ENCODE measurements at regions not wholly inside any gene's neighbourhood (a gene's known extent, or its start where the extent isn't known, plus 50 kb on each side); places are given as distances from the start of the nearest gene placed in this dataset.
A peak's percentile ranks its signal among the peaks of the same experiment; 100 is the strongest.
"Not testable (repeated sequence)": the region's sequence is repeated elsewhere in the genome, so short reads cannot be mapped to it uniquely, and the experiment has no call there.

DNA sequence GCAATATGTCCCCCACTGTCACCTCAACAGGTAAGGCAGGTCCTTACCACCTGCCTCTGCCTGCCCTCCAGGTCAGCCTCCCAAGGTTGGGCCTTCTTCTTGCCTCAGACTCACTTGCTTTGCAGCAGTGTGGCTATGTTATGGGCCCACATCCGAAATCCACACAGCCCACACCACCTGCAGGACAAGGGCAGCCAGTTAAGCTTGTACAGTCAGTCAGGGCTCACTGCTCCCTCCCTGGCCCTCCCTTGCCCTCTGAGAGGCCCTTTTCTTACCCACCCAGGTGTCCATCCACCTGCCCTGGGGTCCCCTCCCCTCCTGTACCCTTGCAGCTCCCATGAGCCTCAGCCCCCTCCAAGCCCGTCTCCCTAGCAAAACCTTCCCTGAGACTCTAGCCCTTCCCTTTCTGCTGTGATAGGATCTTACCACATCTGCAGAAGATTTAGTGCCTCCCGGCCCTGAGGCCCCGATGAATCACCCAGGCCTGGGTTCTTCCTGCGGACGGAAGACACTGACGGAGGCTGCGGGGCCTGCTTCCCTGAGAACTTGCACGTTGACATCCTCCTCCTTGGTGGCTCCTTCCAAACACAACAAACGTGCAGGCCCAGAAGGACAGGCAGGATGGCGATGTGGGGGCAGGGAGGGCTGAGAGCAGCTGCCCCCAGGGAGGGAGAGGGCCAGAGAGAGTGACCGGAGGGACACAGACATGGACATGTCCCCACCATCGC lies 5466.2 kb upstream of the TPTE start:
- H3K9ac ChIP-seq; H3K9me3 ChIP-seq (replicated peaks in 1 of 11); H3K4me3 ChIP-seq; H4K20me1 ChIP-seq; H3K27ac ChIP-seq; H3K4me1 ChIP-seq; H3K4me2 ChIP-seq; H3K36me3 ChIP-seq; H3K27me3 ChIP-seq: not testable (repeated sequence)

GRCh38 chr21:5055996-5056962 lies 5465.1 kb upstream of the TPTE start:
- H3K9ac ChIP-seq; H3K4me3 ChIP-seq; H3K4me2 ChIP-seq; H3K9me3 ChIP-seq (replicated peaks in 1 of 11); H3K27ac ChIP-seq; H3K27me3 ChIP-seq; H3K4me1 ChIP-seq; H3K36me3 ChIP-seq; H4K20me1 ChIP-seq: not testable (repeated sequence)

DNA sequence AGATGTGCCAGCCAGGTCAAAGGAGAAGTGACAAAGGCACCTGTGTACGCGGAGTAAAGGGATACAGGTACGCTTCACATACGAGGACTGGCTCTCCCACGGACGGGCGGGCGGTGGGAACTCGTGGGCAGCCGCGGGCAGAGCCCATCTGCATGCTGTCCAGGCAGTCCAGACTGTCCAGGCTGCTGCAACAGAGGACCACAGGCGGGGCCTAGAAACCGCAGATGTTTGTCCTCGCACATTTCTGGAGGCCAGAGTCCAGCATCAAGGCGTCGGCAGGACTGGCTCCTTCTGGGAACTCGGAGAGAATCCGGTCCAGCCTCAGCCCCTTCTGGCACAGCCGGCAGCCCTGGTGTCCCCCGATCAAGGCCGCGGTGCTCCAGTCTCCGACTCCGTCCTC lies 5464.3 kb upstream of the TPTE start:
- not testable (repeated sequence) for H3K4me3 ChIP-seq; H3K9me3 ChIP-seq (replicated peaks in 1 of 11); H3K4me2 ChIP-seq; H3K9ac ChIP-seq; H3K4me1 ChIP-seq; H3K27ac ChIP-seq; H4K20me1 ChIP-seq; H3K27me3 ChIP-seq; H3K36me3 ChIP-seq

- not testable (repeated sequence) for H3K4me1 ChIP-seq; H3K27ac ChIP-seq; H3K4me2 ChIP-seq; H3K9ac ChIP-seq; H4K20me1 ChIP-seq; H3K9me3 ChIP-seq (replicated peaks in 1 of 11); H3K36me3 ChIP-seq; H3K4me3 ChIP-seq; H3K27me3 ChIP-seq
Observed at GRCh38 chr21:5060364-5061083, 5460.9 kb upstream of the TPTE start.

DNA sequence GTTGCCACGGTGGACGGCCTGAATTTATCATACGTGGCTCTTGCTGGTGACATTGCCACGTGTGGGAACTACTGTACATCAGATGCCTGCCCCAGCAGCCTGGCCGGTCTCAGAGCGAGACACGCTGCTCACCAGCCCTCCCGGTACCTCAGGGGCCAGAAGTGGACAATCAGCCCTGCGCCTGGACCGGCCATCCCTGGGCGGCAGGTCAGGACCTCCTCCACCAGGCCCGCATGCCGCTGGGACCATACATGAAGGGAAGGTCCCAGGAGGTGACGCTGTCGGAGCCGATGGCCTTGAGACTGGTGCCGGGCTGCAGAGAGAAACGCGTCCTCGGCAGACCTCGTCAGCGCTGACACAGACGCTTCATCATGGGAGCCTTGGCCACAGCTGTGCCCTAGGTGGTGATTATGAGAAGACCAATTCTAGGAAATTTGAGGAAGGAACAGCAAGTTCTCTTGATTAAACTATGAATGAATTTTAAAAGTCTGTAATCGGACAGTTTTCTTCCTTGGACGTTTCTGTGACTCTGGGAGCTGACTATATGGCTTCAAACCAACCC lies 5456.7 kb upstream of the TPTE start:
- not testable (repeated sequence) for H3K9ac ChIP-seq; H3K4me3 ChIP-seq; H3K27ac ChIP-seq; H4K20me1 ChIP-seq; H3K36me3 ChIP-seq; H3K9me3 ChIP-seq (replicated peaks in 1 of 11); H3K27me3 ChIP-seq
- Histone ChIP-seq H3K4me1 (peaks cover 8 to 12% (median 10%) of the 10 kb centered on the region in 10 experiments; a peak in 19 of 20 replicates), H3K4me2 (0 out of 22 replicates have a peak overlapping the region, but pooled peaks of 1 of the 11 experiments have one; percentile 37)

DNA sequence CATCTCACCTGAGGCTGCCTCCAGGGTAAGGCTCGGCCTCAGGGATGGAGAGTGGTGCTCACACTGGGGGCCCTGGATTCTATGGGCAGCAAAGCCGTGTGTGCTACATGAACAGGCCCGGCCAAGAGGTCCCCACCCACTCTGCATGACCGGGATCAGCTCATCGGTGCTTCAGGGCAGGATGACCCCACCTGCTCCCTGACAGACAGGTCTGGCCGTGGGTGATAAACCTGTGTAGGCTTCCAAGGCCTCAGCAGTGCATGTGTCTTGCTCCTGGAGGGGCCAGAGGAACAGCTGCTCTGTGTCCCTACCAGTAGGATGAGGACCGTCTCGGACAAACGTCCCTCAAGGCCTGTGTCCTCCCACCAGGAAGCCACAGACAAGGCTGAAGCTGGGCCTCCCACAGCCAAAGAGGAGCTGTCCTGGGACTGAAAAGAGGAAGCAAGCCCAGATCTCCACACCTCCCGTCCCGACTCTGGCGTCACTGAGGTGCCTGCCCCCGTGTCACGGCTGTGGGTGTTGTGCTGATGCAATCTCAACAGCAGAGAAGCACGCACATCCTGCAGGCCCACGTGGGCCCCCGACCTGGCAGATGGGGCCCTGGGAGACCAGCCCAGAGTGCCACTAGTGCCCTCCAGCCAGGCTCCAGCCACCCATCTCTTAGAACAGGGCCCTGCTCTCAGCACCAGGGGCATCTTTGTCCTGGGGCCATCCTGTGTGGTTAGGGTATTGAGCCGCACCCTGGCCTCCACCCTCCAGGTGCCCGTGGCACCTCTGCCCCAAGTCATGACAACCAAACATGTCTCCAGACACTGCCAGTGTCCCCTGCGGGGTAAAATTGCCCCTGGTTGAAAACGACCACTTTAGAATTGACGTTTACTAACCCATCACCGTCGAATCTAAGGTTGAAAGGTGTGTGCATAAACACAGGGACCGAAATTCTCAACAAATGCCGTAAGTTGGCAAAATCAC lies 5455.9 kb upstream of the TPTE start:
- Histone ChIP-seq H3K27ac (peak overlapping the region in 6 of 11 experiments; percentile 25 to 59 (median 32); a peak in 9 of 22 replicates), H3K4me2 (peak overlapping the region; percentile 11 to 61 (median 41); a peak in 16 of 22 replicates), H3K4me1 (peaks cover 8 to 12% (median 10%) of the 10 kb centered on the region in 10 experiments; a peak in 19 of 20 replicates)
- H3K36me3 ChIP-seq; H3K9ac ChIP-seq; H4K20me1 ChIP-seq; H3K4me3 ChIP-seq; H3K27me3 ChIP-seq; H3K9me3 ChIP-seq (replicated peaks in 1 of 11): not testable (repeated sequence)

GRCh38 chr21:5066682-5067251 lies 5454.6 kb upstream of the TPTE start:
- H3K4me1 ChIP-seq: peaks cover 8 to 12% (median 10%) of the 10 kb centered on the region in 10 experiments; a peak in 19 of 20 replicates
- H3K4me2 ChIP-seq: peak overlapping the region in 4 of 11 experiments; percentile 42 to 59 (median 52); a peak in 6 of 22 replicates
- H4K20me1 ChIP-seq; H3K27ac ChIP-seq; H3K9ac ChIP-seq; H3K36me3 ChIP-seq; H3K27me3 ChIP-seq; H3K4me3 ChIP-seq; H3K9me3 ChIP-seq (replicated peaks in 1 of 11): not testable (repeated sequence)

GRCh38 chr21:5067326-5068048 lies 5453.9 kb upstream of the TPTE start:
- not testable (repeated sequence) for H3K9me3 ChIP-seq (replicated peaks in 1 of 11); H3K4me3 ChIP-seq; H3K36me3 ChIP-seq; H3K4me2 ChIP-seq; H3K27ac ChIP-seq; H4K20me1 ChIP-seq; H3K27me3 ChIP-seq; H3K9ac ChIP-seq
- peaks cover 8 to 12% (median 10%) of the 10 kb centered on the region in 10 experiments; a peak in 19 of 20 replicates for H3K4me1 ChIP-seq

GRCh38 chr21:5068649-5069048 lies 5452.7 kb upstream of the TPTE start:
- not testable (repeated sequence) for H3K4me3 ChIP-seq; H3K27me3 ChIP-seq; H4K20me1 ChIP-seq; H3K4me2 ChIP-seq; H3K36me3 ChIP-seq; H3K27ac ChIP-seq; H3K9ac ChIP-seq; H3K9me3 ChIP-seq (replicated peaks in 1 of 11)
- H3K4me1 ChIP-seq: peaks cover 8 to 12% (median 10%) of the 10 kb centered on the region in 10 experiments; a peak in 19 of 20 replicates

GRCh38 chr21:5071180-5071579 lies 5450.2 kb upstream of the TPTE start:
- not testable (repeated sequence) for H3K4me2 ChIP-seq; H3K27ac ChIP-seq; H4K20me1 ChIP-seq; H3K4me1 ChIP-seq; H3K9me3 ChIP-seq (replicated peaks in 1 of 11); H3K36me3 ChIP-seq; H3K27me3 ChIP-seq; H3K4me3 ChIP-seq; H3K9ac ChIP-seq

DNA sequence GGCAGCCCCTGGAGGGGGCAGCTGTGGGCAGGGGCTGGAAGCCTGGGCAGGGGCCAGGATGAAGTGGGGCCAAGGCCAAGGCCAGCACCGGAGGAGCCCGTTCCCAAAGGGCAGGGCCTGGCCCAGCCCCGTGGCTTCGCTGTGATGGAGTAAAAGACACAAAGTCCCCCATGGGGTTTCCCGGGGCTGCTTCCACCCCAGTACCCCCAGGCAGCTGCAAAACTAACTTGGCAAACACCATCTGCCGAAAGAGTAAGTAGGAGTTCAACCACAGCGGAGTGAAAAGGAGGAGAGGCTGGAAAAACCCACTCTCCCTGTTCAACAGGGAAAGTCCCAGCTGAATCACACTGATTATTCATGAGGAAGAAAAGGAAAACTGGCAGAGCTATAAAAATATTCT lies 5444.5 kb upstream of the TPTE start:
- H3K9ac ChIP-seq; H4K20me1 ChIP-seq; H3K9me3 ChIP-seq (replicated peaks in 1 of 11); H3K4me2 ChIP-seq; H3K4me3 ChIP-seq; H3K27ac ChIP-seq; H3K36me3 ChIP-seq; H3K27me3 ChIP-seq; H3K4me1 ChIP-seq: not testable (repeated sequence)

DNA sequence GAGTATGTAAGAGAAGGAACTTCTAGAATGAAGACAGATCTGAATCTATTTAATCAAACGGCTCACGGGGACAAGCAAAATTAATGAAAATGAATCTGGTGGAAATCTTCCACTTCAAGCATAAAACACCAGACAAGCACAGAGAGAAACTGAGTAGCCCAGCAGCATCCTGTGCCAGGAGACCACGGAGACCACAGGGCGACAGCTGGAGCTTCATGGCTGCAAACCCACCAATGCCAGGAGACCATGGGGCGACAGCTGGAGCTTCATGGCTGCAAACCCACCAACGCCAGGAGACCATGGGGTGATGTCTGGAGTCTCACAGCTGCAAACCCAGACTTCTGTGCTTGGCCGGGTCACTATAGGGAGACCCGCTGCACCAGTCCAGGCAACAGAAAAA lies 5442.0 kb upstream of the TPTE start:
- H3K4me1 ChIP-seq; H3K27me3 ChIP-seq; H3K4me2 ChIP-seq; H3K4me3 ChIP-seq; H3K27ac ChIP-seq; H3K9ac ChIP-seq; H3K9me3 ChIP-seq (replicated peaks in 1 of 11); H3K36me3 ChIP-seq; H4K20me1 ChIP-seq: not testable (repeated sequence)
